ENCODE measurements at regions not wholly inside any gene's neighbourhood (a gene's known extent, or its start where the extent isn't known, plus 50 kb on each side); places are given as distances from the start of the nearest gene placed in this dataset.

DNA sequence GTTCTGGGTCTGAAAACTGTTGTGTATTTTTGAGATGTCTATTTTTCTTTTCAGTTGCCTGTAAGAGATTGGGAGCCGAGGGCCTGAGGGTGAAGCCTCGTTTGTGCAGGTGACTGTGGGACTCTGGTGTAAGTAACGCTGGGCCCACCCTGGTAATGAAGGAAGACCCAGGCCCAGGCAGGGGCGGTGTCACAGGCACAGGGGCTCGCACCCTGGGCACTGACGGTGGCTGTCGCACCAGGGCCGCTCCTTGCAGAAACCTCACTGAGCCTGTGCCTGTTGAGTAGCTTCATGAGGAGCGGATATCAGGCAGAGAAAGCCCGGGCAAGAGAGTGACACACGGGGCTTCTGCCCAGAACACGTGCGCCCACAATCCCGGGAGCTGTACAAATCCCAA is 541.4 kb downstream of the TRIML1 start:
- TF ChIP-seq CTCF (IDR thresholded peaks at IDR 0.05) (no peak), POLR2AphosphoS5 (IDR thresholded peaks at IDR 0.05) (no peak)

Data from gastroesophageal sphincter (tissue), 3 donors.